ENCODE measurements at regions not wholly inside any gene's neighbourhood (a gene's known extent, or its start where the extent isn't known, plus 50 kb on each side); places are given as distances from the start of the nearest gene placed in this dataset.
"Not testable (repeated sequence)": the region's sequence is repeated elsewhere in the genome, so short reads cannot be mapped to it uniquely, and the experiment has no call there.

DNA sequence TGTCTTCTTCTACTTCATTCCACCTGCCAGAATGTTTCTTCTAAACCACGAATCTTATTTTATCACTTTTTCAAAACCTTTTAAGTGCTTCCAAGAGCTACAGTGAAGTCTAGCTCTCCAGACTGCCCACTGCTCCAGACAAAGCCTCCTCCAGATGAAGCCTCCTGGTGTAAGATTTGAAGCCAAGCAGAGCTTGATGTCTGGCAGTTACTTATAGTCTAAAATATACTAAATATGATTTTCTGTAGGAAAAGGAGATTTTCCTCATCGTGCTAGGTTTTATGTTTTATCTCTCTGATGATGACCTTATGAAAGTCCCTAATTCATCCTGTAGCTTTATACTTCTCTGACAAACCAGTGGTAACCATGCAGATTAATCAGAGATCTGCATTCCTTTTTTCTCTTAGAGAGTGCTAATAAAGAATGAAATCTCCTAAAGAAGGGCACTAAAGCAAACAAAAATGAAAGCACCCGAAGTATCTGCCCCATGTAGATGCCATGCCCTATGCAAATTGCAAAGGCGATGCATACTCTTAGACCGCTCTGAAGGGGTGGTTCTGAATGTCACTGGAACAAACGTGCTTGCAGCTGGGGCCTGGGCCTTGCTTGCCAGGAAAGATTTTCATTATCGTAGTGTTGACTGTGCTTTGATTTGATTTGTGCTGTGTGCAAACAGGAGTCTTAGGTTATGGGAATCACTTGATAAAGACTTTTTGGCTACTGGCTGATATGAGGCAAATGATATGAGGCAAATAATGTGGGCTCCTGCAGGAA, 314.2 kb downstream of the PID1 start:
- Histone ChIP-seq H3K4me1 (ENCODE audit: control insufficient read depth in 1 of 2, insufficient read depth in 2 of 2, low read length in 2 of 2) (no peaks in the 10 kb centered on the region), H3K9me3 (ENCODE audit: control insufficient read depth in 1 of 2, low read length in 2 of 2) (no peaks in the 10 kb centered on the region), H3K27ac (ENCODE audit: low read length) (no peak overlapping the region), H3K27me3 (ENCODE audit: low read depth, low read length) (no peaks in the 10 kb centered on the region), H3K36me3 (ENCODE audit: control insufficient read depth in 1 of 2, insufficient read depth in 2 of 2, low read length in 2 of 2) (no peaks in the 10 kb centered on the region), H3K4me3 (ENCODE audit: low read depth in 1 of 2, low read length in 2 of 2) (no peak overlapping the region)

GRCh38 chr2:228949831-228950230, 321.3 kb downstream of the PID1 start:
- Histone ChIP-seq H3K36me3 (ENCODE audit: control insufficient read depth in 1 of 2, insufficient read depth in 2 of 2, low read length in 2 of 2) (no peaks in the 10 kb centered on the region), H3K4me3 (ENCODE audit: low read depth in 1 of 2, low read length in 2 of 2) (no peak overlapping the region), H3K27me3 (ENCODE audit: low read depth, low read length) (no peaks in the 10 kb centered on the region), H3K27ac (ENCODE audit: low read length) (no peak overlapping the region), H3K9me3 (ENCODE audit: control insufficient read depth in 1 of 2, low read length in 2 of 2) (no peaks in the 10 kb centered on the region), H3K4me1 (ENCODE audit: control insufficient read depth in 1 of 2, insufficient read depth in 2 of 2, low read length in 2 of 2) (no peaks in the 10 kb centered on the region)

GRCh38 chr2:228945710-228946109, 325.4 kb downstream of the PID1 start:
- no peaks in the 10 kb centered on the region for H3K36me3 ChIP-seq (ENCODE audit: control insufficient read depth in 1 of 2, insufficient read depth in 2 of 2, low read length in 2 of 2)
- no peaks in the 10 kb centered on the region for H3K4me1 ChIP-seq (ENCODE audit: control insufficient read depth in 1 of 2, insufficient read depth in 2 of 2, low read length in 2 of 2)
- no peaks in the 10 kb centered on the region for H3K9me3 ChIP-seq (ENCODE audit: control insufficient read depth in 1 of 2, low read length in 2 of 2)
- no peak overlapping the region for H3K4me3 ChIP-seq (ENCODE audit: low read depth in 1 of 2, low read length in 2 of 2)
- no peaks in the 10 kb centered on the region for H3K27me3 ChIP-seq (ENCODE audit: low read depth, low read length)
- no peak overlapping the region for H3K27ac ChIP-seq (ENCODE audit: low read length)

- H3K9me3 ChIP-seq (ENCODE audit: control insufficient read depth in 1 of 2, low read length in 2 of 2): no peaks in the 10 kb centered on the region
- H3K27me3 ChIP-seq (ENCODE audit: low read depth, low read length): no peaks in the 10 kb centered on the region
- no peak overlapping the region for H3K27ac ChIP-seq (ENCODE audit: low read length)
- H3K36me3 ChIP-seq (ENCODE audit: control insufficient read depth in 1 of 2, insufficient read depth in 2 of 2, low read length in 2 of 2): no peaks in the 10 kb centered on the region
- no peaks in the 10 kb centered on the region for H3K4me1 ChIP-seq (ENCODE audit: control insufficient read depth in 1 of 2, insufficient read depth in 2 of 2, low read length in 2 of 2)
- H3K4me3 ChIP-seq (ENCODE audit: low read depth in 1 of 2, low read length in 2 of 2): no peak overlapping the region
Observed at GRCh38 chr2:228942856-228943255, 328.2 kb downstream of the PID1 start.

DNA sequence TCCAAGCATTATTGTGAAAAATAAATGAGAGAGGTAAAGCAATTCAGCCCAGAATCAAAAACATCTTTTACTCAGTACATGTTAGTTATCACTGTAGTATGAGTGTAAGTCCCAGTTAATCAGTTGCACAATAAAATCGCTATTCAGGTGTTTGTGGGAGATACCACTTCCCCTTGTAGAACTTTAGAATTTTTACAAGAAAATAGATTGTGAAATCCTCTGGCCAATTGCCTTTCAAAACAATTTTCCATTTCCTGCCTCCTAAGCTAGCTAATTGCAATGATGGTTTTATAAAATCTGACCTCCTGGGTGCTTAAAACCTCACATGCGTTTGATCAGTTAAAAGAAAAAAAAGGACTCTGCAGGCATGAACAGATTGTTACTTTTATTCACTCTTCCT, 332.5 kb downstream of the PID1 start:
- no peaks in the 10 kb centered on the region for H3K36me3 ChIP-seq (ENCODE audit: control insufficient read depth in 1 of 2, insufficient read depth in 2 of 2, low read length in 2 of 2)
- H3K27ac ChIP-seq (ENCODE audit: low read length): no peak overlapping the region
- peaks cover 0 to 5% of the 10 kb centered on the region in 2 donors for H3K9me3 ChIP-seq (ENCODE audit: control insufficient read depth in 1 of 2, low read length in 2 of 2)
- no peak overlapping the region for H3K4me3 ChIP-seq (ENCODE audit: low read depth in 1 of 2, low read length in 2 of 2)
- no peaks in the 10 kb centered on the region for H3K27me3 ChIP-seq (ENCODE audit: low read depth, low read length)
- no peaks in the 10 kb centered on the region for H3K4me1 ChIP-seq (ENCODE audit: control insufficient read depth in 1 of 2, insufficient read depth in 2 of 2, low read length in 2 of 2)

GRCh38 chr2:228927028-228928010, 343.8 kb downstream of the PID1 start:
- no peaks in the 10 kb centered on the region for H3K9me3 ChIP-seq (ENCODE audit: control insufficient read depth in 1 of 2, low read length in 2 of 2)
- no peak overlapping the region for H3K4me3 ChIP-seq (ENCODE audit: low read depth in 1 of 2, low read length in 2 of 2)
- H3K36me3 ChIP-seq (ENCODE audit: control insufficient read depth in 1 of 2, insufficient read depth in 2 of 2, low read length in 2 of 2): no peaks in the 10 kb centered on the region
- H3K27ac ChIP-seq (ENCODE audit: low read length): no peak overlapping the region
- H3K27me3 ChIP-seq (ENCODE audit: low read depth, low read length): no peaks in the 10 kb centered on the region
- no peaks in the 10 kb centered on the region for H3K4me1 ChIP-seq (ENCODE audit: control insufficient read depth in 1 of 2, insufficient read depth in 2 of 2, low read length in 2 of 2)

- Histone ChIP-seq H3K36me3 (ENCODE audit: control insufficient read depth in 1 of 2, insufficient read depth in 2 of 2, low read length in 2 of 2) (no peaks in the 10 kb centered on the region), H3K4me1 (ENCODE audit: control insufficient read depth in 1 of 2, insufficient read depth in 2 of 2, low read length in 2 of 2) (no peaks in the 10 kb centered on the region)
Observed at GRCh38 chr2:228919808-228920207, 351.3 kb downstream of the PID1 start.

DNA sequence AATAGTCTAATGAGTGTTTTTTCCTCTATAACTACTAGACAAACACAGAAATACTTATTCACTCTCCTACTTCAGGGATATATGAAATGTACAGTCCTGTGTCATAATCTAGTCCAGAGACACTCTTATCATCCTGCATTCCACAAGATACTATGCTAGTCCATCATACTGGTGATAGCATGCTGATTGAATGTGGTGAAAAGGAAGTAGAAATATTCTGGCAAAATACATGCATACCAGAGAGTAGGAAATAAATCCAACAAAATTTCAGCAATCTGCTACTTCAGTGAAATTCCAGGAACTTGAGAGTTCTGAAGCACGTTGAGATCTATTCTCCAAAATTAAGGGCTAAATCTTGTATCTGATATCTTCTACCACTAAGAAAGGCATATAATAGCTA, 353.9 kb downstream of the PID1 start:
- no peak overlapping the region for H3K27ac ChIP-seq (ENCODE audit: low read length)

More at GRCh38 chr2:228919808-228920207, 351.3 kb downstream of the PID1 start:
- no peaks in the 10 kb centered on the region for H3K9me3 ChIP-seq (ENCODE audit: control insufficient read depth in 1 of 2, low read length in 2 of 2)
- H3K27me3 ChIP-seq (ENCODE audit: low read depth, low read length): no peaks in the 10 kb centered on the region
- no peak overlapping the region for H3K4me3 ChIP-seq (ENCODE audit: low read depth in 1 of 2, low read length in 2 of 2)
- H3K27ac ChIP-seq (ENCODE audit: low read length): no peak overlapping the region

GRCh38 chr2:228916416-228917090, 354.5 kb downstream of the PID1 start:
- no peaks in the 10 kb centered on the region for H3K4me1 ChIP-seq (ENCODE audit: control insufficient read depth in 1 of 2, insufficient read depth in 2 of 2, low read length in 2 of 2)
- H3K36me3 ChIP-seq (ENCODE audit: control insufficient read depth in 1 of 2, insufficient read depth in 2 of 2, low read length in 2 of 2): no peaks in the 10 kb centered on the region
- no peak overlapping the region for H3K4me3 ChIP-seq (ENCODE audit: low read depth in 1 of 2, low read length in 2 of 2)
- H3K9me3 ChIP-seq (ENCODE audit: control insufficient read depth in 1 of 2, low read length in 2 of 2): no peaks in the 10 kb centered on the region
- H3K27me3 ChIP-seq (ENCODE audit: low read depth, low read length): no peaks in the 10 kb centered on the region
- no peak overlapping the region for H3K27ac ChIP-seq (ENCODE audit: low read length)

More for the DNA sequence above, 353.9 kb downstream of the PID1 start:
- H3K36me3 ChIP-seq (ENCODE audit: control insufficient read depth in 1 of 2, insufficient read depth in 2 of 2, low read length in 2 of 2): no peaks in the 10 kb centered on the region
- H3K9me3 ChIP-seq (ENCODE audit: control insufficient read depth in 1 of 2, low read length in 2 of 2): no peaks in the 10 kb centered on the region
- no peak overlapping the region for H3K4me3 ChIP-seq (ENCODE audit: low read depth in 1 of 2, low read length in 2 of 2)
- H3K4me1 ChIP-seq (ENCODE audit: control insufficient read depth in 1 of 2, insufficient read depth in 2 of 2, low read length in 2 of 2): no peaks in the 10 kb centered on the region
- no peaks in the 10 kb centered on the region for H3K27me3 ChIP-seq (ENCODE audit: low read depth, low read length)

DNA sequence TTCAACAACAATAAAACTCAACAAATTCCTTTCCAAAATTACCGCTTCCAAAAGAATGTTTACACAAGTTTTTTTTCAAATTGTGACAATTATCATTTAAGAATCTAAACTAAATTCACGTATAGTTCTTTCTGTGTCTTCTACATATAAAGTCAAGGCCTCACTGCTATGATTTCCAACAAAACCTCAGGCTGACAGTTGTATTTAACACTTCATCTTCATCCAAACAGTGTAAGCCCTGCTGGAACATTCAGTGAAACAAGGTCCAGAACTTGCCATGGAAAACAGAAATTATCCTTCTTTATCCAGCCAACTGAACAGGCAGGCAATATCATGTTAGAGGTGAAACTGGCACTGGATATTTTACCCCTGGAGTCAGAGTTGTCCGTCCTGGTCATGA, 357.9 kb downstream of the PID1 start:
- Histone ChIP-seq H3K4me3 (ENCODE audit: low read depth in 1 of 2, low read length in 2 of 2) (no peak overlapping the region), H3K36me3 (ENCODE audit: control insufficient read depth in 1 of 2, insufficient read depth in 2 of 2, low read length in 2 of 2) (no peaks in the 10 kb centered on the region), H3K9me3 (ENCODE audit: control insufficient read depth in 1 of 2, low read length in 2 of 2) (no peaks in the 10 kb centered on the region), H3K27ac (ENCODE audit: low read length) (no peak overlapping the region), H3K4me1 (ENCODE audit: control insufficient read depth in 1 of 2, insufficient read depth in 2 of 2, low read length in 2 of 2) (no peaks in the 10 kb centered on the region), H3K27me3 (ENCODE audit: low read depth, low read length) (no peaks in the 10 kb centered on the region)

DNA sequence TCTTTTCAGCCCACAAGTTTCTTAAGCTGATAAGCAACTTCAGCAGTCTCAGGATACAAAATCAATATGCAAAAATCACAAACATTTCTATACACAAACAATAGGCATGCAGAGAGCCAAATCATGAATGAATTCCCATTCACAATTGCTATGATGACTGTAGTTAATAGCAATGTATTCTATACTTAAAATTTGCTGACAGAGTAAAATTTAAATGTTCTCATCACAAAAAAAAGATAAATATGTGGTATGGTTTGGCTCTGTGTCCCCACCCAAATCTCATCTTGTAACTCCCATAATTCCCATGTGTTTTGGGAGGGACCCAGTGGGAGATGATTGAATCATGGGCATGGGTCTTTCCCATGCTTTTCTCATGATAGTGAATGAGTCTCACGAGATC, 360.2 kb downstream of the PID1 start:
- H3K9me3 ChIP-seq (ENCODE audit: control insufficient read depth in 1 of 2, low read length in 2 of 2); H3K27me3 ChIP-seq (ENCODE audit: low read depth, low read length); H3K4me1 ChIP-seq (ENCODE audit: control insufficient read depth in 1 of 2, insufficient read depth in 2 of 2, low read length in 2 of 2); H3K36me3 ChIP-seq (ENCODE audit: control insufficient read depth in 1 of 2, insufficient read depth in 2 of 2, low read length in 2 of 2); H3K27ac ChIP-seq (ENCODE audit: low read length); H3K4me3 ChIP-seq (ENCODE audit: low read depth in 1 of 2, low read length in 2 of 2): not testable (repeated sequence)
